ENCODE measurements at regions not wholly inside any gene's neighbourhood (a gene's known extent, or its start where the extent isn't known, plus 50 kb on each side); places are given as distances from the start of the nearest gene placed in this dataset.

DNA sequence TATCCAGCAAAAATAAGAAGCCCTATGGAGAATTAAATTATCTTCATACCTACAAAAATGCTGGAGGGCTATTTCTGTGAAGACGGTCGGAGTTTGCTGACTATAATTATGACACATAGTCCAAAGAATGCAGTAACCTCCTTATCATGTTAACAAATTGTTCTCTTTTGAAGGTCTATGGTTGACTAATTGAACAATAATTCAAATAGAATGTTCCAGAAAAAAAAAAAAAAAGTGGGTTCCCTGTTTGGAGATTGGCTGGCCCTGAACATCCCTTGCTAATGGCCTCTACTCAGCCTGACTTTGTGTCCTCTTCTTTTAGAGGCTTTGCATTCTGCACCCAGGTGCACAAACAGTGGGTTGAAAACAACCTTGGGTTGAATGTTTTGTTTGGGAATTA is 82.8 kb upstream of the CCBE1 start:
- no peak overlapping the region for H3K27ac ChIP-seq (ENCODE audit: low read depth, low read length)
- H3K9ac ChIP-seq (ENCODE audit: low read length): no peak overlapping the region
- DNase-seq (ENCODE audit: low read depth, low spot score): no peak
- H3K4me2 ChIP-seq (ENCODE audit: low read length): peak overlapping the region; percentile 66
- H2AFZ ChIP-seq (ENCODE audit: low read depth, low read length, poor library complexity, severe bottlenecking): peak overlapping the region; percentile 6
- ChIA-PET CTCF (interaction anchor here (1.1 kb wide), 1 partner anchor 44 kb away, joined by 4 read pairs; no protein-coding TSS in a partner anchor), POLR2A (no interaction called here), RAD21 (ENCODE audit: low non-redundant PET in 1 of 2, low total read pairs in 2 of 2, uncharacterized antibody in 2 of 2, unreplicated experiment in 2 of 2) (no interaction called here)
- no peaks in the 10 kb centered on the region for H4K20me1 ChIP-seq (ENCODE audit: insufficient read depth)
- TF ChIP-seq RAD21 (IDR thresholded peaks at IDR 0.05; ENCODE audit: low read depth): no peak
- TF ChIP-seq, protein P1, sequence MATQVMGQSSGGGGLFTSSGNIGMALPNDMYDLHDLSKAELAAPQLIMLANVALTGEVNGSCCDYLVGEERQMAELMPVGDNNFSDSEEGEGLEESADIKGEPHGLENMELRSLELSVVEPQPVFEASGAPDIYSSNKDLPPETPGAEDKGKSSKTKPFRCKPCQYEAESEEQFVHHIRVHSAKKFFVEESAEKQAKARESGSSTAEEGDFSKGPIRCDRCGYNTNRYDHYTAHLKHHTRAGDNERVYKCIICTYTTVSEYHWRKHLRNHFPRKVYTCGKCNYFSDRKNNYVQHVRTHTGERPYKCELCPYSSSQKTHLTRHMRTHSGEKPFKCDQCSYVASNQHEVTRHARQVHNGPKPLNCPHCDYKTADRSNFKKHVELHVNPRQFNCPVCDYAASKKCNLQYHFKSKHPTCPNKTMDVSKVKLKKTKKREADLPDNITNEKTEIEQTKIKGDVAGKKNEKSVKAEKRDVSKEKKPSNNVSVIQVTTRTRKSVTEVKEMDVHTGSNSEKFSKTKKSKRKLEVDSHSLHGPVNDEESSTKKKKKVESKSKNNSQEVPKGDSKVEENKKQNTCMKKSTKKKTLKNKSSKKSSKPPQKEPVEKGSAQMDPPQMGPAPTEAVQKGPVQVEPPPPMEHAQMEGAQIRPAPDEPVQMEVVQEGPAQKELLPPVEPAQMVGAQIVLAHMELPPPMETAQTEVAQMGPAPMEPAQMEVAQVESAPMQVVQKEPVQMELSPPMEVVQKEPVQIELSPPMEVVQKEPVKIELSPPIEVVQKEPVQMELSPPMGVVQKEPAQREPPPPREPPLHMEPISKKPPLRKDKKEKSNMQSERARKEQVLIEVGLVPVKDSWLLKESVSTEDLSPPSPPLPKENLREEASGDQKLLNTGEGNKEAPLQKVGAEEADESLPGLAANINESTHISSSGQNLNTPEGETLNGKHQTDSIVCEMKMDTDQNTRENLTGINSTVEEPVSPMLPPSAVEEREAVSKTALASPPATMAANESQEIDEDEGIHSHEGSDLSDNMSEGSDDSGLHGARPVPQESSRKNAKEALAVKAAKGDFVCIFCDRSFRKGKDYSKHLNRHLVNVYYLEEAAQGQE (IDR thresholded peaks at IDR 0.05; ENCODE audit: low read depth): no peak
- TF ChIP-seq EGR1 (IDR thresholded peaks at IDR 0.05; ENCODE audit: low read depth): no peak
- TF ChIP-seq ZNF274 (IDR thresholded peaks at IDR 0.05; ENCODE audit: low read depth, low read length): no peak
- TF ChIP-seq, protein P2, sequence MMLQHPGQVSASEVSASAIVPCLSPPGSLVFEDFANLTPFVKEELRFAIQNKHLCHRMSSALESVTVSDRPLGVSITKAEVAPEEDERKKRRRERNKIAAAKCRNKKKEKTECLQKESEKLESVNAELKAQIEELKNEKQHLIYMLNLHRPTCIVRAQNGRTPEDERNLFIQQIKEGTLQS (IDR thresholded peaks at IDR 0.05): no peak
- no peak for TF ChIP-seq CEBPB (IDR thresholded peaks at IDR 0.05; ENCODE audit: low read depth)
- TF ChIP-seq EZH2 (IDR thresholded peaks at IDR 0.05): no peak
- no peak for TF ChIP-seq EZH2phosphoT487 (IDR thresholded peaks at IDR 0.05; ENCODE audit: borderline replicate concordance)
- TF ChIP-seq POLR2A (IDR thresholded peaks at IDR 0.05; ENCODE audit: borderline replicate concordance, extremely low read depth, insufficient read depth, insufficient read length): no peak
- no peak for TF ChIP-seq POLR2AphosphoS5 (IDR thresholded peaks at IDR 0.05; ENCODE audit: low read depth, low read length)
- no peak for TF ChIP-seq SP1 (IDR thresholded peaks at IDR 0.05; ENCODE audit: low read depth)
- no peak for TF ChIP-seq ZFX (IDR thresholded peaks at IDR 0.05)
- TF ChIP-seq YY1 (IDR thresholded peaks at IDR 0.05; ENCODE audit: extremely low read depth, insufficient replicate concordance, low read depth, low read length): no peak
- no peak for TF ChIP-seq JUND (IDR thresholded peaks at IDR 0.05)
- H3K27me3 ChIP-seq (ENCODE audit: insufficient read depth, low read length): no peaks in the 10 kb centered on the region
- no TSS peak for BruUV-seq (replicated peaks)
- H3K79me2 ChIP-seq (ENCODE audit: insufficient read depth, low read length): no peaks in the 10 kb centered on the region
- no peaks in the 10 kb centered on the region for H3K9me3 ChIP-seq (ENCODE audit: control insufficient read depth in 1 of 2, insufficient read depth in 1 of 2, low read depth in 1 of 2, low read length in 2 of 2)
- no peak for ATAC-seq
- no peaks in the 10 kb centered on the region for H3K9me2 ChIP-seq (ENCODE audit: insufficient read depth)
- intact Hi-C loops (cut with micrococcal nuclease): loop anchor here (5.0 kb wide), 3 partner anchors 212 to 767 kb away; no protein-coding TSS in a partner anchor
- peaks cover 4 to 20% of the 10 kb centered on the region in 2 experiments; a peak in 2 of 4 replicates for H3K4me1 ChIP-seq (ENCODE audit: control insufficient read depth in 1 of 2, insufficient read depth in 2 of 2, low read length in 2 of 2)
- no peaks in the 10 kb centered on the region for H3K36me3 ChIP-seq (ENCODE audit: control insufficient read depth in 1 of 2, insufficient read depth in 2 of 2, low read length in 2 of 2)
- H3K4me3 ChIP-seq (replicated peaks in 1 of 2; ENCODE audit: low read depth in 1 of 2, low read length in 2 of 2): no peak overlapping the region
